GM18498 (cell line): ENCODE measurements at regions not wholly inside any gene's neighbourhood (a gene's known extent, or its start where the extent isn't known, plus 50 kb on each side); places are given as distances from the start of the nearest gene placed in this dataset.

Experiments
- ATAC-seq: cut with Tn5 transposase; IDR thresholded peaks from one replicate; pipeline ENCODE4 v1.9.1; 2021; ENCODE audit warnings: mild to moderate bottlenecking, moderate library complexity; ENCODE audit not compliant: unreplicated experiment

DNA sequence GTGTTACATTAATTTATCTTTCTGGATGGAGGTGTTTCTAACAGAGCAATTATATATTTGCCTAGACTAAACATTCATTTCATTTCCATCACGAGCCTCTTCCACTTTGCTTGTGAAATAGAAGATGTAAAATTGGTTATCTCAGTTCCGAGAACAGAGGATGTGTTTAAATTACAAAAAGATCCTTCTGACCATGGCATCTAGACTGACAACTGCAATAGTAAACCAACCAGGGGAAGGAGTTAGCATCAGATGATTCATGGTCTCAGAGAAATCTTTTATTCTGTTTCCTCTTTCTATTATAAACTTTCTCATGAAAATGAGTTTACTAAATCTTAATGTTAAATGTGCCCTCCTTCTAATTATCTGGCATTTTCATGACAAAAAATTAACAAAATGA, 149.8 kb upstream of the WDR11 start:
- no peak for ATAC-seq

DNA sequence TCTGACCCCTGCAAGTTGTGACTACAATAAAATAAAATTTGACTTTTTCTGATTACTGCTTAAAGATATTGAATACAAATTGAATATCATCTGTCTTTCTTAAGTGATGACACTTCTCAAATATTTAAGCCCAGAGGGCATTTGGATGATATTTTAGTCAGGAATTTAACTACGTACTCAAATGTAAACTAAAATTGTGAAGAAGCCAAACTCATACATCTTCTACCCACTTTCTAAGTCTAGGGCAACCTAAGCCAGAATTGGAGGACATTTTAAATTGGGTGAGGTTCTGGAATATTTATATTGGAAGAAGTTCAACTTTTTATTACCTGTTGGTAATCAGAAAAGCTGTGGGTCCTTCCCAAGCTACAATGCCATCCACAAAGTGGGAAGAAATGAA, 149.1 kb upstream of the WDR11 start:
- ATAC-seq, result no peak

- ATAC-seq, result no peak
These were observed 145.9 kb upstream of the WDR11 start for GRCh38 chr10:120705309-120705708.

DNA sequence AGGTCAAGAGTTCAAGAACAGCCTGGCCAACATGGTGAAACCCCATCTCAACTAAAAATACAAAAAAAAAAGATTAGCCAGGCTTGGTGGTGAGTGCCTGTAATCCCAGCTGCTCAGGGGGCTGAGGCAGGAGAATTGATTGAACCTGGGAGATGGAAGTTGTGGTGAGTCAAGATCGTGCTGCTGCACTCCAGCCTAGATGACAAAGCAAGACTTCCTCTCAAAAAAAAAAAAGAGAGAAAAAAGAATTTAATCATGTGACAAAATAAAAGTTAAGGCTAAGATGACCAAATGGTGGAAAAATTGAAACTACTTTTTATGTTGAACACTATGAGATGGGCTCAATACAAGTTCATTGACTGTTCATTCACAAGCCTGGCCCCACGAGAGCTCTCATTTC, 141.1 kb upstream of the WDR11 start:
- ATAC-seq, result no peak

DNA sequence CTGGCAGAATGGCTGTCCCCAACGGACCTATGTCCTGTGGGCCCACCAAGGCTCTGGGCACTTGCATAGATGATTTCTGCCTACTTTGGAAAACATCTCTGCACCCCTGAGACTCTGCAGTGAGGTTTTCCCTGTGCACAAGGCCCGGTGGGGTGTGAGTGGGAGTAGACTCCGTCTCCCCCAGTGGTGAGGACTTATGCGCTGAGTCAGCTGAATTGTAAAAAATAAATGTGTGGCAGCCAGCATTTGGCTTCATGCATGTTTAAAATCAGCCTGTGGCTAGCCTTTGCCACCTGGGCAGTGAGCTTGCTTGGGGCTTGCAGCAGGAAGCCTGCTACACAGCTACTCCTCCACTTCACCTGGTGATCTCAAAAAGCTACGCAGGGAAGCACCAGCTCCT, 139.3 kb upstream of the WDR11 start:
- ATAC-seq, result no peak

- no peak for ATAC-seq
These were observed 137.5 kb upstream of the WDR11 start for GRCh38 chr10:120713573-120714205.

GRCh38 chr10:120715171-120715570, 136.0 kb upstream of the WDR11 start:
- no peak for ATAC-seq

GRCh38 chr10:120719333-120719732, 131.8 kb upstream of the WDR11 start:
- peak; percentile 86 for ATAC-seq

GRCh38 chr10:120727001-120727400, 124.2 kb upstream of the WDR11 start:
- ATAC-seq, result no peak

DNA sequence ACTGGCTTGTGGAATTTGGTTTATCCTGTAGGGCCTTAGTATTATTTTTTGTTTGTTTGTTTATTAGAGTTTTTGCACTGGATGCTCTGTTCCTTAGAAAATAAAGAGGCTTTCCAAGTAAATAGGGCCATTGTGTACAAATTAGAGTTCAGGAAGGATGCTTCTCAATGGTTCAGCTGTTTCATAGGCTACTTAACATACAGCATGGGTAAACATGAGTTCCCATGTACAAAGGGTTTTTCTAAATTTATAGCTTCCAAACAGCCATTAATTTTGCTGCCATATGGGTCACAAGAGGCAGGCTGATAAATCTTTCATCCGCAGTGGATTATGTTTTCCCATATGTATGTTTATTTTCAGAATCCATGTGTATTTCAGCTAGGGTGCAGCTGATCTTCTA, 121.6 kb upstream of the WDR11 start:
- no peak for ATAC-seq

- no peak for ATAC-seq
These were observed 119.1 kb upstream of the WDR11 start for GRCh38 chr10:120732067-120732466.

DNA sequence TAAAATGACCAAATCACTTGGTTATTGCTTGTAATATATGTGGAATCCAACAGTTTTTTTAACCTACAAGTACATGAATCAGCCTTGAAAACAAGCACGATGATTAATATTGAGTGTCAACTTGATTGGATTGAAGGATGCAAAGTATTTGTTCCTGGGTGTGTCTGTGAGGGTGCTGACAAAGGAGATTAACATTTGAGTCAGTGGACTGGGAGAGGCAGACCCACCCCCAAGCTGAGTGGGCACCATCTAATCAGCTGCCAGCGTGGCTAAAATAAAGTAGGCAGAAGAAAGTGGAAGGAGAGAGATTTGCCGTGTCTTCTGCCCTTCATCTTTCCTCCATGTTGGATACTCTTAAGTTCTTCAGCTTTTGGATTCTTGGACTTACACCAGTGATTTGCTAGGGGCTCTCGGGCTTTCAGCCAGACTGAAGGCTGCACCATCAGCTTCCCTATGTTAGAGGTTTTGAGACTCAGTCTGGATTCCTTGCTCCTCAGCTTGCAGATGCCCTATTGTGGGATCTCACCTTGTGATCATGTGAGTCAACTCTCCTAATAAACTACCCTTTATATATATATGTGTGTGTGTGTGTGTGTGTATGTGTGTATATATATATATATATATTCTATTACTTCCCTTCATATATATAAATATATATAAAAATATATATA, 118.4 kb upstream of the WDR11 start:
- no peak for ATAC-seq

DNA sequence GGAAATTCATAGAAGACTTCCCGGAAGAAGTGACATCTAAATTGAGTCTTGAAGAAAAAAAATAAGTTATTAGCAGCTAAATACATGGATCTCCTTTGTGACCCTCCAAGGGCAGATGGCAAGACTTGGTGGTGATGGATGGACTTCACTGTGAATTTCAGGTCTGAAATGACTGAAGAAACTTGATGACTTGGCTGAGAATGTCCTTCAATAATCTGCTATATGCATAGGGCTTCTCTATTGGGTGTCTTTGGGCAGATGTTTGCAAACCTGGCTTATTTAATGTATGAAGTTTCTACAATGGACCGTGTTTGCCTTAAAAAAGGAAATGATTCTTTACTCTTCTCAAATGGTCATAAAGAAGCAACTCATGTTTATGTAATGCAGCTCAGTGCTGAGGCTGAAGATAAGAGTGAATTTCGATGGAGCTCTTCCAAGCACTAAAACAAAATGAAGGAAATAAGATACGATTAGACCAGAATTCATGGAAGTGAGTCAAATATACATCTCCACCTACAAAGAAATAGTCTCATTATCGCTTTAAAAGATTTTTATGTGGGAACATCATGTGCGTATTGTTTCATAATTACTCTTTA, 116.6 kb upstream of the WDR11 start:
- ATAC-seq, result no peak

DNA sequence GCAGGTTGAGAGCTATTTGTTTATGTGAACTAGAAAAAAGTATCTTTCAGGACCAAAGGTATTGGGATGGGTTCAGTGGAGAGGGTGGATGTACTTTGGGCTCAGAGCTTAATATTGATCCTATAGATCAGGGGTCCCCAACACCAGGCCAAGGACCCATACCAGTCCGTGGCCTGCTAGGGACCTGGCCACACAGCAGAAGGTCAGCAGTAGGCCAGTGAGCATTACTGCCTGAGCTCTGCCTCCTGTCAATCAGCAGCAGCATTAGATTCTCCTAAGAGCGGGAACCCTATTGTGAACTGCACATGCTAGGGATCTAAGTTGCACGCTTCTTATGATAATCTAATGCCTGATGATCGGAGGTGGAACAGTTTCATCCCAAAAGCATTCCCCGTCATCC, 115.8 kb upstream of the WDR11 start:
- ATAC-seq, result no peak

DNA sequence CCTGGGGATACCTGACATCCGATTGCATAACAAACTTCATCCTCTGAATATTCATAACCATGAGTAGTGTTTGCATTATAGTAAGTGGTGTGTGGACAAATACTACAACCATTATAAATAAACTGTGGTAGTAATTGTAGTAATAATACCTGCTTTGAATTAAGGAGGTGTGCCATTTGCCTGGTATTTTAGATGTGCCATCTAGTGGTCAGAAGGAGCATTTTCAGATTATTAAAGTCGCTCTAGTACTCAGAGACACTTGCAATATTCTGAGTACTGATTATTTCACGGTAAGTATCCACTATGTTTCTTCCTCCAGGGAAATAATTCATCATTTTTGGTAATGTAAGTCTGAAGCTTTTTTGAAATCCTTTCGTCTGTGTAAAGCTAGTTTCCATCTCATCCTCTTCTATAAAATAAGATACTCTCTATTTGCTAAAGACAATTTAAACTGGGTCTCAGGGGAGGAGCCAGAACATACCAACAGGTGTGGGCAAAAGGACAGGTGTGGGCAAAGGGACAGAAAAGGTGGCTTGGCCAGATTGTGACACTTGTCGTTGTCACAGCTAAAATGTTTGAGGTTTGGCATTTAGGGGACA, 115.3 kb upstream of the WDR11 start:
- ATAC-seq, result no peak

DNA sequence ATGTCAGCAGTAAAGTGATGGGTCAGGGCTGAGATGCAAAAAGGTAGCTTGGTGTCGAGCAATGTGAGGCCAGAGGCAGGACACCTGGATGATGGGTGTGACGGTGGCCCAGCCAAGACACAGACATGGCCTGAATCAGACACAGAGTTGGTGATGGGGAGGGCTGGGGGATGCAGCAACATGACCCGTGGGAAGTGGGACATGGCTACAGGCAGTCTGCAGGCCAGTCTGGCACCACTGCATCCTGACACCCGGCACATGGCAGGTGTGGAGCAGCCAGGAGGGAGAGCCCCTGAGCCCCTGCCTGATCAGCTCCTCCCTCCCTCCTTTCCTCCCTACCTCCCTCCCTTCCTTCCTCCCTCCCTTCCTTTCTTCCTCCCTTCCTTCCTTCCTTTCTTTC, 114.8 kb upstream of the WDR11 start:
- no peak for ATAC-seq

GRCh38 chr10:120738658-120739057, 112.5 kb upstream of the WDR11 start:
- ATAC-seq, result no peak

- no peak for ATAC-seq
These were observed 109.8 kb upstream of the WDR11 start for GRCh38 chr10:120741396-120741795.

DNA sequence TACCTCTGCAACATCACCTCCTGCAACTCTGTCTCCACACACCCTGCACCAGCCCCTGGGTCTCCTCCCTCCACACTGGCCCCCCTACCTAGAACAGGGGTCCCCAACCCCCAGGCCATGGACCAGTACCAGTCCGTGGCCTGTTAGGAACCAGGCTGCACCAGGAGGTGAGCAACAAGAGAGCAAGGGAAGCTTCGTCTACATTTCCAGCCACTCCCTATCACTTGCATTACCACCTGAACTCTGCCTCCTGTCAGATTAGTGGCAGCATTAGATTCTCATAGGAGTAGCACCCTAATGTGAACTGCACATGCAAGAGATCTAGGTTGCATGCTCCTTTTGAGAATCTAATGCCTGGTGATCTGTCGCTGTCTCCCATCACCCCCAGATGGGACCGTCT, 108.8 kb upstream of the WDR11 start:
- ATAC-seq, result no peak

GRCh38 chr10:120744040-120744439, 107.1 kb upstream of the WDR11 start:
- ATAC-seq, result no peak

DNA sequence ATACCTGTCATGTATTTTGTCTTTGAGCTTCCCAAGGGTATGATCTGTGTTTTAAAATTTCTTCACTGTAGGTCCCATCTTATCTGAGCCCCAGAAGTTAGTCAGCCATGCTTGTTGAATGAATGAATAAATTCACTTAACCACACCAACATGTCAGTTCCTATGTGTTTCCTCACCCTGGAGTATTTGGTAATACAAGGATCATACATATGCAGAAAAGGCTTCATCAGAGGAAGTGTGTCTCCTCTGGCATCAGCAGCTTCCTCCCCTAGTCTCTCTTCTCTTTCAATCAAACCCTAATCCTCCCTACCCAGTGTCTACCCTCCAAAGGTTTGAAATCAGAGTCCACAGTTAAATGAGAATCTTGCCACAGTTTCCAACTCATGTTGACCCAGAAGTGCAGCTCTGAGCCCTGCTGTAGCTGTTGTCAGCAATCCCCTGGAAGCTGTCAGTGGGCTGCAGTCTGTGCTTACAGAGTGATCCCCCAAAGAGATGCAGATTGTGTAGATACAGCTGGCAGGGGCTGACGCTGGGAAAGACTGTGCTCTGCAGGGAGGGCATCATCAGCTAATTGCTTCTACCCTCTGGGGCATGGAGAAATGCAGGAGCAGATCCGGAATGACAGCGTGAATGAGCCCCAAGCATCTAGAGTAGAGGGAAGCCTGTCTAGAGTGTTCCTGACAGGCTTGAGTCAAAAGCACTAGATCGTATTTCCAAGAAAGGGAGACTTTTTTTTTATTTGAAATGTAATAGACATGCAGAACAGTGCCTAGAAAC, 105.0 kb upstream of the WDR11 start:
- no peak for ATAC-seq
